ENCODE measurements at regions not wholly inside any gene's neighbourhood (a gene's known extent, or its start where the extent isn't known, plus 50 kb on each side); places are given as distances from the start of the nearest gene placed in this dataset.

- Histone ChIP-seq H3K9me3 (ENCODE audit: low read length) (no peaks in the 10 kb centered on the region), H3K9ac (ENCODE audit: insufficient read depth, low read depth, low read length) (no peak overlapping the region), H3K79me2 (ENCODE audit: insufficient read depth, low read length) (no peaks in the 10 kb centered on the region), H3K4me2 (ENCODE audit: low read depth, low read length) (no peak overlapping the region), H3K27me3 (ENCODE audit: control insufficient read depth in 1 of 2, insufficient read depth in 2 of 2, low read length in 2 of 2) (no peaks in the 10 kb centered on the region), H3K4me3 (replicated peaks in 1 of 3; ENCODE audit: insufficient read depth in 1 of 3, low read depth in 2 of 3, low read length in 3 of 3) (no peak overlapping the region), H3K27ac (ENCODE audit: extremely low read length, insufficient read depth, low read length) (no peak overlapping the region), H3K4me1 (ENCODE audit: insufficient read depth, low read length) (no peaks in the 10 kb centered on the region), H4K20me1 (ENCODE audit: insufficient read depth, low read length) (no peaks in the 10 kb centered on the region), H3K36me3 (replicated peaks in 1 of 2; ENCODE audit: control insufficient read depth in 1 of 2, insufficient read depth in 2 of 2, low read length in 2 of 2) (no peaks in the 10 kb centered on the region), H2AFZ (ENCODE audit: low read length) (no peak overlapping the region)
- no peak for FAIRE-seq
- ChIA-PET POLR2A (no interaction called here), CTCF (ENCODE audit: low intra/inter-chr PET ratio, low total read pairs) (no interaction called here)
- BruUV-seq (replicated peaks), result no TSS peak
- TF ChIP-seq TGIF2 (CRISPR knock-in tag; IDR thresholded peaks at IDR 0.05) (no peak), MIXL1 (CRISPR knock-in tag; IDR thresholded peaks at IDR 0.05) (no peak), ZBTB20 (CRISPR knock-in tag; IDR thresholded peaks at IDR 0.05; ENCODE audit: borderline replicate concordance, low read depth) (no peak), HNRNPL (IDR thresholded peaks at IDR 0.05; ENCODE audit: low read depth, low read length) (no peak), THAP11 (CRISPR knock-in tag; IDR thresholded peaks at IDR 0.05) (no peak), STAT5B (CRISPR knock-in tag; IDR thresholded peaks at IDR 0.05) (no peak), NFKB2 (CRISPR knock-in tag; IDR thresholded peaks at IDR 0.05; ENCODE audit: borderline replicate concordance) (no peak), AHDC1 (CRISPR knock-in tag; IDR thresholded peaks at IDR 0.05; ENCODE audit: borderline replicate concordance) (no peak)
- DNase-seq (ENCODE audit: low spot score), result no peak
- intact Hi-C loops (cut with micrococcal nuclease; ENCODE audit: unreplicated experiment) (no loop called here), in situ Hi-C loops (cut with HindIII; ENCODE audit: extremely low pct_ligation_motif_present, low pct_unique_long_range_greater_than_20kb) (no loop called here)
- 5% methylated on average over 1 of the region's 1 CpG for WGBS (ENCODE audit: low lambda C conversion rate)
- no peak for ATAC-seq
These were observed 202.1 kb downstream of the SEC23A start for GRCh38 chr14:38900887-38901286.

Data from HepG2 (cell line).